ENCODE measurements at regions not wholly inside any gene's neighbourhood (a gene's known extent, or its start where the extent isn't known, plus 50 kb on each side); places are given as distances from the start of the nearest gene placed in this dataset.

DNA sequence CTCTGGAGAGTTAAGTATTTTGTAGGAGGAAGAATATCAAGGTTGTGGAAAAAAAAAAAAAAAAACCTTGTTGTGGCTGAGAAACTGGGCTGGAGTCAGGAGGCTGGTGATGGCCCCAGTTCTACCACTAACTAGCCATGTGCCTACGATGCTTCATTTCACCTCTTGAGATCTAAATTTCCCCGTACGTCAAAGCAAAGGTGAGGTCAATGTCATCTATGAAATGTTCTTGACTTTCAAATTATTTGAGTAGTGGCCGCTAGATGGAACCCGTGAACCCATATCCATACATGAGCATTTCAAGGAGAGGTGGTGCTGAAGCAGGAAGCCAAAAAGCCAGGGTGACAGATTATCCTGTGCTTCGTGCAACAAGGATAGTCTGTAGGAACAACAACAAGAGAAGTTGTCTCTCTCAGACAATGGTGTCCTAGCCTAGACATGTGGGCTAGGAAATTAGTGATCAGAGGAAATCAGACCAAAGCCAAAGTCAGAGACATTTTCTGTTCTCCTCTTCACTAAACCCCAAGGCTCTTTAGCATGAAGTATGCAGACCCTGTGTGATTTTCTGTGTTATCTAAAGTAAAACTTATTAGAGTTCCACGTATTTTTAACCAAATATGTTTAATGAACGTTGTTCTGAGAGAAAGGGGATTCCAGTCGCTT, 95.5 kb upstream of the ETV6 start:
- CTCF ChIA-PET, result interaction anchor here (0.5 to 1.2 kb wide), 2 partner anchors 433 to 611 kb away, joined by 3 read pairs; no protein-coding TSS in a partner anchor

More for the DNA sequence above, 95.5 kb upstream of the ETV6 start:
- H2BK5ac ChIP-seq (ENCODE audit: low read depth, low read length, poor library complexity, severe bottlenecking), result no peak overlapping the region
- H2BK15ac ChIP-seq (ENCODE audit: low read depth, low read length), result no peak overlapping the region
- H3K23ac ChIP-seq (ENCODE audit: low read depth, low read length), result no peak overlapping the region
- TF ChIP-seq BHLHE40 (IDR thresholded peaks at IDR 0.05; ENCODE audit: low read depth, low read length) (no peak), CEBPB (IDR thresholded peaks at IDR 0.05; ENCODE audit: low read depth, low read length) (no peak), RFX5 (IDR thresholded peaks at IDR 0.05; ENCODE audit: low read depth, low read length) (no peak), FOS (IDR thresholded peaks at IDR 0.05; ENCODE audit: low read depth, low read length) (no peak), POLR2A (IDR thresholded peaks at IDR 0.05; ENCODE audit: low read depth, low read length) (no peak), SMC3 (IDR thresholded peaks at IDR 0.05; ENCODE audit: low read depth, low read length) (peak; percentile 56), RAD21 (IDR thresholded peaks at IDR 0.05; ENCODE audit: low read length) (peak; percentile 58)
- TF ChIP-seq, protein P1, sequence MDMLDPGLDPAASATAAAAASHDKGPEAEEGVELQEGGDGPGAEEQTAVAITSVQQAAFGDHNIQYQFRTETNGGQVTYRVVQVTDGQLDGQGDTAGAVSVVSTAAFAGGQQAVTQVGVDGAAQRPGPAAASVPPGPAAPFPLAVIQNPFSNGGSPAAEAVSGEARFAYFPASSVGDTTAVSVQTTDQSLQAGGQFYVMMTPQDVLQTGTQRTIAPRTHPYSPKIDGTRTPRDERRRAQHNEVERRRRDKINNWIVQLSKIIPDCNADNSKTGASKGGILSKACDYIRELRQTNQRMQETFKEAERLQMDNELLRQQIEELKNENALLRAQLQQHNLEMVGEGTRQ (IDR thresholded peaks at IDR 0.05; ENCODE audit: low read depth, low read length), result no peak
- TF ChIP-seq, protein P2, sequence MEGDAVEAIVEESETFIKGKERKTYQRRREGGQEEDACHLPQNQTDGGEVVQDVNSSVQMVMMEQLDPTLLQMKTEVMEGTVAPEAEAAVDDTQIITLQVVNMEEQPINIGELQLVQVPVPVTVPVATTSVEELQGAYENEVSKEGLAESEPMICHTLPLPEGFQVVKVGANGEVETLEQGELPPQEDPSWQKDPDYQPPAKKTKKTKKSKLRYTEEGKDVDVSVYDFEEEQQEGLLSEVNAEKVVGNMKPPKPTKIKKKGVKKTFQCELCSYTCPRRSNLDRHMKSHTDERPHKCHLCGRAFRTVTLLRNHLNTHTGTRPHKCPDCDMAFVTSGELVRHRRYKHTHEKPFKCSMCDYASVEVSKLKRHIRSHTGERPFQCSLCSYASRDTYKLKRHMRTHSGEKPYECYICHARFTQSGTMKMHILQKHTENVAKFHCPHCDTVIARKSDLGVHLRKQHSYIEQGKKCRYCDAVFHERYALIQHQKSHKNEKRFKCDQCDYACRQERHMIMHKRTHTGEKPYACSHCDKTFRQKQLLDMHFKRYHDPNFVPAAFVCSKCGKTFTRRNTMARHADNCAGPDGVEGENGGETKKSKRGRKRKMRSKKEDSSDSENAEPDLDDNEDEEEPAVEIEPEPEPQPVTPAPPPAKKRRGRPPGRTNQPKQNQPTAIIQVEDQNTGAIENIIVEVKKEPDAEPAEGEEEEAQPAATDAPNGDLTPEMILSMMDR (conservative IDR thresholded peaks at IDR 0.05; ENCODE audit: low read depth, low read length), result peak; percentile 61
- ATAC-seq (ENCODE audit: low read depth) (peak; percentile 91), DNase-seq (peak; percentile 59)
- H3K9ac ChIP-seq (ENCODE audit: low read depth, low read length), result no peak overlapping the region
- no peak overlapping the region for H3K56ac ChIP-seq (ENCODE audit: extremely low read depth, insufficient read depth, low read length)
- no peaks in the 10 kb centered on the region for H3K9me3 ChIP-seq (ENCODE audit: control insufficient read depth, insufficient read depth, low read length)
- no peak overlapping the region for H3K18ac ChIP-seq (ENCODE audit: low read depth, low read length)
- POLR2A ChIA-PET (ENCODE audit: unreplicated experiment), result interaction anchor here (0.6 kb wide), 1 partner anchor 752 kb away, joined by 3 read pairs; no protein-coding TSS in a partner anchor
- intact Hi-C loops (cut with micrococcal nuclease) (loop anchor here (1.0 to 10.0 kb wide), 2 partner anchors 479 to 1151 kb away; no protein-coding TSS in a partner anchor), dilution Hi-C loops (cut with HindIII; ENCODE audit: low sequenced_read_pairs, unreplicated experiment) (loop anchor here (25.0 kb wide), 1 partner anchor 483 kb away; no protein-coding TSS in a partner anchor), in situ Hi-C loops (cut with MboI; ENCODE audit: low sequenced_read_pairs) (no loop called here)
- H4K5ac ChIP-seq (ENCODE audit: low read depth, low read length), result no peak overlapping the region
- H3K14ac ChIP-seq (replicated peaks; ENCODE audit: low read depth, low read length), result no peak overlapping the region
- H4K91ac ChIP-seq (ENCODE audit: insufficient read depth, low read depth, low read length), result no peak overlapping the region
- H3K27me3 ChIP-seq (ENCODE audit: control insufficient read depth, insufficient read depth, low read length), result peaks cover 34% of the 10 kb centered on the region
- no peaks in the 10 kb centered on the region; the same call in 1 of the 2 replicates for H4K20me1 ChIP-seq (ENCODE audit: insufficient read depth, low read length)
- WGBS, 2 experiments (ENCODE audit: extremely low coverage in 2 of 2, insufficient read length in 1 of 2), result no CpG with 5 or more reads among the region's 9 CpGs
- BruUV-seq (replicated peaks), result no TSS peak
- H2BK120ac ChIP-seq (ENCODE audit: low read depth, low read length), result no peak overlapping the region
- no peak overlapping the region for H2AK5ac ChIP-seq (ENCODE audit: low read depth, low read length)
- no peak overlapping the region for H2BK20ac ChIP-seq (ENCODE audit: low read depth, low read length)
- H3K36me3 ChIP-seq (ENCODE audit: control insufficient read depth, insufficient read depth, low read length), result no peaks in the 10 kb centered on the region
- no peak overlapping the region for H3K4me3 ChIP-seq (ENCODE audit: insufficient read depth, low read depth, low read length)
- H3K4ac ChIP-seq (ENCODE audit: low read depth, low read length), result no peak overlapping the region
- H2AFZ ChIP-seq (replicated peaks; ENCODE audit: low read length, poor library complexity), result no peak overlapping the region
- H2AK9ac ChIP-seq (replicated peaks; ENCODE audit: low read depth, low read length, poor library complexity), result no peak overlapping the region
- no peaks in the 10 kb centered on the region for H3K9me1 ChIP-seq (ENCODE audit: insufficient read depth, low read length)
- no peak overlapping the region for H3K27ac ChIP-seq (ENCODE audit: insufficient read depth, low read length)
- peaks cover 3% of the 10 kb centered on the region; the same call in 1 of the 2 replicates for H3K4me1 ChIP-seq (ENCODE audit: control insufficient read depth, insufficient read depth, low read length)
- no peak overlapping the region for H4K8ac ChIP-seq (ENCODE audit: low read depth in 2 of 2, low read length in 2 of 2)
- no peaks in the 10 kb centered on the region for H3K79me1 ChIP-seq (ENCODE audit: low read depth in 1 of 2, low read length in 2 of 2)
- no peak overlapping the region for H3K4me2 ChIP-seq (ENCODE audit: low read depth, low read length)
